Superior temporal gyrus (tissue), 1 donor: ENCODE measurements at regions not wholly inside any gene's neighbourhood (a gene's known extent, or its start where the extent isn't known, plus 50 kb on each side); places are given as distances from the start of the nearest gene placed in this dataset.
"Not testable (repeated sequence)": the region's sequence is repeated elsewhere in the genome, so short reads cannot be mapped to it uniquely, and the experiment has no call there.

Experiments
- DNase-seq: peaks from one replicate; pipeline ENCODE4 v3.0.0-alpha.2; 2016; ENCODE audit errors: extremely low spot score

- not testable (repeated sequence) for DNase-seq
Measured at GRCh38 chr3:75241226-75241962, 422.7 kb upstream of the FRG2C start.

- DNase-seq = no peak
Measured at GRCh38 chr3:75242012-75242735, 422.0 kb upstream of the FRG2C start.

- no peak for DNase-seq
Measured at GRCh38 chr3:75248974-75249373, 415.2 kb upstream of the FRG2C start.

DNA sequence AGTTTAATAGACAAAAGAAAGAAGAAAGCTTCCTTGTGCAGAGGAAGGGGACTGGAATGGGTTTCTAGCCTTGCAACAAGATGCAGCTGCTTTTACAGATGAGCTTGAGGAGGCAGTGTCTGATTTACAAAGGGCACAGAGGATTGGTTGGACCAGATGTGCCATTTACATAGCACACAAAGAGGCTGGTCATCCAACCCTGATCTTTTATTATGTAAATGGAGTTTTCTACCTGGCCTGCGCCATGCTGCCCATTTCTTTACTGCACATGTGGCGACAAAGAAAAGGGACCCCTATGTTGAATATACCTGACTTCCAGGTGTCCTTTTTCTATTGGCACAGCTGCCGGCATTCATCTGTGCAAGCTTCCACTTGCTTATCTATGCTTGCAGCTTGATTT, 409.4 kb upstream of the FRG2C start:
- DNase-seq = no peak

GRCh38 chr3:75258825-75259683, 405.1 kb upstream of the FRG2C start:
- DNase-seq = peak; percentile 61

DNA sequence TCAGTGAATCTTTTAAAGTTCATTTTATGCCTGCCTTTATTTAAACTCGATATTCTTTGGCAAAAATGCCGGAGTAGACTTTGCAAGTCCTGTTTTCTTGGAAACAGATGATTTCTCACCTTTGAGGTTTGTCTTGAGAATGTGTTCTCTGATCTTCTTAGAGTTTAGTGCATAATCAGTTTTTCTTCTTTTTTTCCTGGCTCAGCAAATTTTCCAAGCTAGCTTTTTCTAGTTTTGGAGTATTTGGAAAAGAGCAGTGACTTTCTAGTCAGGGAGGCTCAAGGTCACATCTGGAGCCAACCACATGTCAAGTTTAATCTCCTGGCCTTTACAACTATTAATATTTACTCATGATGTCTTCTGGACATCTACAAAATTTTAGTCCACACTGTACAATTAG, 403.2 kb upstream of the FRG2C start:
- DNase-seq = not testable (repeated sequence)

DNA sequence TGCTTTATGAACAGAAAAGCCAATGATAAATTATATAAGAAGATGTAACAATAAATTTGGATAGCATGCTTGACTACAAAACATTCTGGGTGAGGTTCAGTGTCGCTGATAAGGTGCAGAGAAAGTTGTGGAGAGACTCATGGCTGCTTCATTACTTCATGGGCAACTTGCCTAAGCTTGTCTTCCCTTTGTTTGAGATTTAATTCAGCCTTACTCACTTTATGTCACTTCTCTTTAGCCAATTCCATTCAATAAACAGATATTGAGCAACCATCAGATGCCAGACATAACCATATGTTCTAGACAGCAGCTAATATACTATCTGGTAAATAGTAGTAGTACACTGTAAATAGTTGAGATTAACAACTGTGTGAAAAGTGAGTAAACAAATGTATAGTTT, 401.5 kb upstream of the FRG2C start:
- no peak for DNase-seq

GRCh38 chr3:75265897-75266296, 398.2 kb upstream of the FRG2C start:
- DNase-seq = no peak

GRCh38 chr3:75268576-75268975, 395.6 kb upstream of the FRG2C start:
- DNase-seq = not testable (repeated sequence)

DNA sequence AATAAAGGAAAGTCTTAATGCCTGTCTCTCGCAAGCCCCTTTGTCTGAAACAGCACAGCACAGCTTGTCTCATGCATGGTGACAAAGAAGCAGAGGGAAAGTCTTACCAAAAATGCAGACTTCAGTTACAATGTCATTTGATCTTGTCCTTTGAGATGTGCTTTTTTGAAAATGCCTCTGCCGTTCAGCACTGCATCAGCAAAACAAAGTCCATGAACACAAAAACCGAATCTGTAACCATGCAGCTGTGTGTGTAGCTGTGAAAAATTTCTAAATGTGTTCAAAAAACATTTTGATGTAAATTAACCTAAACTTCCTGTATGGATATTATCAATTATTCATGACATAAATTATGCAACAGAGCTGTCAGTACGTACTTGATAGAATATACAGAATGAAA, 391.9 kb upstream of the FRG2C start:
- not testable (repeated sequence) for DNase-seq

DNA sequence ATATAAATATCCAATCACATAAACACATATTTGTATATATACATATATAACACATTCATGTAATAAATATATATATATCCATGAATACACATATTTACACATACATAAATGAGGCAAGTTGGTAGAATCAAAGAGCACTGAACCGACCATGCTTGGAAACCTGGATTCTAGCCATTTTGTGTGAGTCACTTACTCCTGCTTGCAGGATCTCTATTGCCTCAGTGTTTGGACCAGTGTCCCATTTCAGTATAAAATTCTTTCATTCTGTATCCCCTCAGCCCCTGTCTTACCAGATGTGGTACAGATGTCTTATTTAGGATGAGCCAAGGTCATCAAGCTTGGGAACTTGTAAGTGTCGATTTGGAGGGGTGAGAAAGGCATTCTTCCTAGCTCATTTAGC, 391.4 kb upstream of the FRG2C start:
- DNase-seq = no peak

DNA sequence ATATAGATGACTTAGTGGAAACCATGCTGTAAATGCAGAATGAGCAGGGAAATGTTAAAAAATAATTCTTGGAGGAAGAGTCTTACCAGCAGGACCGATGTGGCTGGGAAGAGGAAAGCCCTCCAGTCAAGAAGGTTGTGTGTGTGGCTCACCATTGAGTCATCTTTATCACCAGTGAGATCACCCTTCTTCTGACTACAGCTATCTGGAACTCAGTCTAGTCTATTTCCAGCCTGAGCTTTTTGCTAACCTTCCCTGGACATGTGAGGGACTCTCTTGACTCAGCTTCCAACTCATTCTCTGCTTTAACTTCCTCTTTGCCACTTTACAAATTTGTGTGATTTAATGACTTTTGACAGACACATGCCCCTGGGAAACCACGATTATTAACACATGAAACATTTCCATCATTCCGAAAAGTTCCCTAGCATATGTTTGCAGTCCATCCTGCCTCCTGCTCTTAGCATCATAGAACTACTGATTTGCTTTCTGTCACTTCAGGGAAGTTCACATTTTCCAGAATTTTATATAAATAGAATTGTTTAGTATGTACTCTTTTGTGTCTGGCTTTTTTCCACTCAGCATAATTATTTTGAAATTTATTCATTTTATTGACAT, 378.5 kb upstream of the FRG2C start:
- DNase-seq = not testable (repeated sequence)

GRCh38 chr3:75288972-75289574, 375.1 kb upstream of the FRG2C start:
- not testable (repeated sequence) for DNase-seq

DNA sequence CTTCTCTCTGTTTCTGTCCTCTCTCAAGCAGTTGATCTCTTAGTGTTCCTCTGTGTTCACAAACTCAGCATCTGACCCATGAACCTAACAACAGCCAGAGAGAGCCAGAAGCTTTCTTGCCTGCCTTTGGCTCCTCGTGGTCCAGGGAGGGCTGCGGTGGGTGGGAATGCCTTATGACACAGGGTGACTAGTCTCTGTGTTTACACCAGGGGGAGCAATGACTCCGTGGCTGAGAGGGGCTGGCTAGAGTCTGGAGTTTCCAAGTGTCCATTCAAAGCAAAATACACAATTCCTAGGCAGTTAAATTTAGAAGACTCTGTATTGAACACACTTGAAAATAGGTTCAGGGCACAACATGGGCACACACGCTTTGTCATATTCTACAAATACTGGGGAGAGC, 370.0 kb upstream of the FRG2C start:
- DNase-seq = peak; percentile 48

GRCh38 chr3:75295013-75295412, 369.1 kb upstream of the FRG2C start:
- no peak for DNase-seq

GRCh38 chr3:75296858-75297257, 367.3 kb upstream of the FRG2C start:
- DNase-seq = no peak

- no peak for DNase-seq
Measured at GRCh38 chr3:75300606-75301005, 363.5 kb upstream of the FRG2C start.

- DNase-seq = not testable (repeated sequence)
Measured at GRCh38 chr3:75301050-75301449, 363.1 kb upstream of the FRG2C start.

GRCh38 chr3:75303741-75304140, 360.4 kb upstream of the FRG2C start:
- no peak for DNase-seq

GRCh38 chr3:75305901-75306300, 358.2 kb upstream of the FRG2C start:
- DNase-seq = no peak

GRCh38 chr3:75311306-75311705, 352.8 kb upstream of the FRG2C start:
- not testable (repeated sequence) for DNase-seq
